HG03135 (cell line): ENCODE measurements at regions not wholly inside any gene's neighbourhood (a gene's known extent, or its start where the extent isn't known, plus 50 kb on each side); places are given as distances from the start of the nearest gene placed in this dataset.

Experiments
- ATAC-seq: cut with Tn5 transposase; IDR thresholded peaks from one replicate; pipeline ENCODE4 v1.9.1; 2021; ENCODE audit warnings: mild to moderate bottlenecking, moderate library complexity; ENCODE audit not compliant: unreplicated experiment

- no peak for ATAC-seq
Observed at GRCh38 chr2:65662654-65663432, 230.4 kb upstream of the SPRED2 start.

- ATAC-seq = no peak
Observed at GRCh38 chr2:65661980-65662653, 229.7 kb upstream of the SPRED2 start.

GRCh38 chr2:65660340-65660739 lies 227.9 kb upstream of the SPRED2 start:
- no peak for ATAC-seq

GRCh38 chr2:65658881-65659280 lies 226.5 kb upstream of the SPRED2 start:
- ATAC-seq = no peak

- no peak for ATAC-seq
Observed at GRCh38 chr2:65658266-65658665, 225.9 kb upstream of the SPRED2 start.

- no peak for ATAC-seq
Observed at GRCh38 chr2:65656160-65656718, 223.8 kb upstream of the SPRED2 start.

- no peak for ATAC-seq
Observed at GRCh38 chr2:65655000-65655399, 222.6 kb upstream of the SPRED2 start.

- ATAC-seq = no peak
Observed at GRCh38 chr2:65654496-65654895, 222.1 kb upstream of the SPRED2 start.

GRCh38 chr2:65652066-65652465 lies 219.7 kb upstream of the SPRED2 start:
- ATAC-seq = no peak

- no peak for ATAC-seq
Observed at GRCh38 chr2:65649811-65650589, 217.6 kb upstream of the SPRED2 start.

GRCh38 chr2:65647249-65647842 lies 214.9 kb upstream of the SPRED2 start:
- no peak for ATAC-seq

GRCh38 chr2:65640793-65641103 lies 208.3 kb upstream of the SPRED2 start:
- ATAC-seq = no peak

- ATAC-seq = no peak
Observed at GRCh38 chr2:65639156-65639864, 206.9 kb upstream of the SPRED2 start.

GRCh38 chr2:65638443-65638842 lies 206.0 kb upstream of the SPRED2 start:
- ATAC-seq = no peak

GRCh38 chr2:65636813-65637483 lies 204.5 kb upstream of the SPRED2 start:
- ATAC-seq = no peak

GRCh38 chr2:65636024-65636423 lies 203.6 kb upstream of the SPRED2 start:
- no peak for ATAC-seq

GRCh38 chr2:65634304-65634703 lies 201.9 kb upstream of the SPRED2 start:
- no peak for ATAC-seq

- ATAC-seq = no peak
Observed at GRCh38 chr2:65630643-65631042, 198.2 kb upstream of the SPRED2 start.

- no peak for ATAC-seq
Observed at GRCh38 chr2:65628156-65628555, 195.8 kb upstream of the SPRED2 start.

- ATAC-seq = no peak
Observed at GRCh38 chr2:65626831-65627230, 194.4 kb upstream of the SPRED2 start.
